Neural cell (in vitro differentiated cells): ENCODE measurements at regions not wholly inside any gene's neighbourhood (a gene's known extent, or its start where the extent isn't known, plus 50 kb on each side); places are given as distances from the start of the nearest gene placed in this dataset.

Experiments used
- H2AFZ ChIP-seq: fragments of 200-600, 300-800 bp; sonication (generic), shearing (Covaris generic); 2 replicates; pipeline ENCODE4 v1.6.0; 2014; ENCODE audit warnings: low read depth, mild to moderate bottlenecking, antibody characterized with exemption, low read length, moderate library complexity
- H3F3A ChIP-seq: fragments of 200-600 bp; shearing (Covaris generic); 2 replicates; pipeline ENCODE4 v1.6.1; 2016; ENCODE audit warnings: mild to moderate bottlenecking, moderate library complexity, mixed read lengths, antibody characterized with exemption, low read length; ENCODE audit not compliant: insufficient read depth, poor library complexity, severe bottlenecking
- H3K27ac ChIP-seq: fragments of 200-600, 300-800 bp; sonication (generic), shearing (Covaris generic); 2 replicates; pipeline ENCODE4 v1.5.1; 2014; ENCODE audit warnings: mild to moderate bottlenecking, low read length, moderate library complexity
- H3K27me3 ChIP-seq: fragments of 300-800, 200-600 bp; sonication (generic), shearing (Covaris generic); 2 replicates; pipeline ENCODE4 v1.6.0; 2014; ENCODE audit warnings: mild to moderate bottlenecking, low read depth, low read length, moderate library complexity; ENCODE audit not compliant: insufficient read depth
- H3K36me3 ChIP-seq: fragments of 300-800, 200-600 bp; sonication (generic), shearing (Covaris generic); 2 replicates; pipeline ENCODE4 v1.5.1; 2014; ENCODE audit warnings: mild to moderate bottlenecking, antibody characterized with exemption, low read length, moderate library complexity; ENCODE audit not compliant: insufficient read depth
- H3K4me2 ChIP-seq: fragments of 300-800, 200-600 bp; sonication (generic), shearing (Covaris generic); 2 replicates; pipeline ENCODE4 v1.6.0; 2014; ENCODE audit warnings: mild to moderate bottlenecking, low read length
- H3K4me3 ChIP-seq: fragments of 300-800, 200-600 bp; sonication (generic), shearing (Covaris generic); 2 replicates; pipeline ENCODE4 v1.5.1; 2014; ENCODE audit warnings: mild to moderate bottlenecking, low read length, moderate library complexity
- H3K79me2 ChIP-seq: fragments of 200-600 bp; shearing (Covaris generic); replicated peaks from 2 replicates; pipeline ENCODE4 v1.6.0; 2014; ENCODE audit warnings: mild to moderate bottlenecking, low read length, moderate library complexity; ENCODE audit not compliant: insufficient read depth
- H3K9ac ChIP-seq: fragments of 300-800, 200-600 bp; sonication (generic), shearing (Covaris generic); 2 replicates; pipeline ENCODE4 v1.6.1; 2016; ENCODE audit warnings: mild to moderate bottlenecking, low read length, mixed read lengths
- H3K9me2 ChIP-seq: fragments of 200-600 bp; shearing (Covaris generic); 2 replicates; pipeline ENCODE4 v1.6.1; 2016; ENCODE audit warnings: mild to moderate bottlenecking, low read length, mixed read lengths; ENCODE audit not compliant: insufficient read depth
- H3K9me3 ChIP-seq: fragments of 200-600, 300-800 bp; sonication (generic), shearing (Covaris generic); 2 replicates; pipeline ENCODE4 v1.6.1; 2016; ENCODE audit warnings: mild to moderate bottlenecking, mixed run types, low read length, moderate library complexity, mixed read lengths
- H4K20me1 ChIP-seq: fragments of 200-600 bp; shearing (Covaris generic); 2 replicates; pipeline ENCODE4 v1.6.1; 2016; ENCODE audit warnings: mild to moderate bottlenecking, mixed run types; ENCODE audit not compliant: insufficient read depth
- EP300 ChIP-seq: fragments of 450-650 bp; conservative IDR thresholded peaks from 2 replicates; pipeline ENCODE4 v1.6.1; 2014; ENCODE audit warnings: antibody characterized with exemption, mild to moderate bottlenecking, moderate library complexity; ENCODE audit not compliant: poor library complexity, severe bottlenecking
- EZH2 ChIP-seq: fragments of 200-600, 300-800 bp; shearing (Covaris generic), sonication (generic); IDR thresholded peaks from 2 replicates; pipeline ENCODE4 v1.6.1; 2014; ENCODE audit warnings: antibody characterized with exemption, low read length, borderline replicate concordance, mild to moderate bottlenecking; ENCODE audit not compliant: insufficient read depth, poor library complexity, severe bottlenecking
- MXI1 ChIP-seq: fragments of 450-650 bp; conservative IDR thresholded peaks from 2 replicates; pipeline ENCODE4 v1.6.1; 2014; ENCODE audit warnings: antibody characterized with exemption, mild to moderate bottlenecking; ENCODE audit not compliant: poor library complexity, severe bottlenecking
- POLR2AphosphoS5 ChIP-seq: IDR thresholded peaks from 2 replicates; pipeline ENCODE4 v1.6.1; 2012
- RAD21 ChIP-seq: fragments of 450-650 bp; conservative IDR thresholded peaks from 2 replicates; pipeline ENCODE4 v1.6.1; 2014; ENCODE audit warnings: antibody characterized with exemption, mild to moderate bottlenecking, moderate library complexity
- SMC3 ChIP-seq: fragments of 450-650 bp; conservative IDR thresholded peaks from 2 replicates; pipeline ENCODE4 v1.6.1; 2014; ENCODE audit warnings: antibody characterized with exemption, mild to moderate bottlenecking, moderate library complexity; ENCODE audit not compliant: poor library complexity
- TAF1 ChIP-seq: IDR thresholded peaks from 2 replicates; pipeline ENCODE4 v1.6.1; 2012; ENCODE audit warnings: low read depth
- TF ChIP-seq, protein P1 (sequence below): fragments of 450-650 bp; IDR thresholded peaks from 2 replicates; pipeline ENCODE4 v1.5.1; 2014; ENCODE audit warnings: antibody characterized with exemption, mild to moderate bottlenecking, moderate library complexity; ENCODE audit not compliant: poor library complexity, severe bottlenecking
- TF ChIP-seq, protein P2 (sequence below): IDR thresholded peaks from 2 replicates; pipeline ENCODE4 v1.6.1; 2012; ENCODE audit warnings: borderline replicate concordance

DNA sequence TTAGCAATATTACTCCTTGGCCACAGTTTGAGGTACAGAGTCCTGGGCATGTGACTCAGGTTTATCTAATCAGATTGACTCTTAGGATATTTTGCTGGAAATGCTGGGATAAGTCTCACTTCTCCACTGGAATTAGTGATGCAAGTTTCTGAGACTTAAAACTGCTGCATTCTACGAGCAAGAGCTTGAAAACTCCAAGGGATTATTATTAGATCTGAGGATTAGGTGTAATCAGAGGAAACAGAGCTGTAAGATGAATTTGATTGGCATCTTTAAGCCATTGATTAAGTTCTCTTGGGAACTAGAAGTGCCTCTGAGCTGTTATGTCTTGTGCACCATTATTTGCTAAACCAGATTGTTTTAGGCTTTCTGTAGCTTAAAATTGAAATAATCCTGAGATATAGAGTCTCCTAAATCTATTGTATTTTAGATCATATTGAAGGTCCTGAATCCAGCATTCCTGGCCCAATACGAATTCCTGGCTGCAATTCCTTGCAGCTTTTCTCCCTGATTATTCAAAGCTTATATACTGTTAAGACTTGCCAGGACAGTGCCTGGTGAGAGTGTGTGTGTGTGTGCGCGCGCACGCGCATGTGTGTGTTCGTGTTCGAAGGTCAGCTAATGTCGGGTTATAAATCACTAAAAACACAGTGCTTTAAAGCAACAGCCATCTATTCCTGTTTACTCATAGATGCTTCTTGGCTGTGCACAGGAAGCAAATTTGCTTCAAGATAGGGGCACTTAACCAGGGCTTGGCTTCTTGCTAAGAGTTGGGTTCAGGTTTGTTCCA lies 735.1 kb downstream of the STIM2 start:
- Histone ChIP-seq H3K27me3 (no peaks in the 10 kb centered on the region), H3K9me3 (no peaks in the 10 kb centered on the region), H2AFZ (no peak overlapping the region), H3F3A (no peaks in the 10 kb centered on the region), H3K9me2 (no peaks in the 10 kb centered on the region), H3K36me3 (no peaks in the 10 kb centered on the region), H4K20me1 (no peaks in the 10 kb centered on the region), H3K79me2 (no peaks in the 10 kb centered on the region), H3K27ac (no peak overlapping the region), H3K4me3 (no peak overlapping the region), H3K9ac (no peak overlapping the region), H3K4me2 (no peak overlapping the region)
- TF ChIP-seq, protein P1, sequence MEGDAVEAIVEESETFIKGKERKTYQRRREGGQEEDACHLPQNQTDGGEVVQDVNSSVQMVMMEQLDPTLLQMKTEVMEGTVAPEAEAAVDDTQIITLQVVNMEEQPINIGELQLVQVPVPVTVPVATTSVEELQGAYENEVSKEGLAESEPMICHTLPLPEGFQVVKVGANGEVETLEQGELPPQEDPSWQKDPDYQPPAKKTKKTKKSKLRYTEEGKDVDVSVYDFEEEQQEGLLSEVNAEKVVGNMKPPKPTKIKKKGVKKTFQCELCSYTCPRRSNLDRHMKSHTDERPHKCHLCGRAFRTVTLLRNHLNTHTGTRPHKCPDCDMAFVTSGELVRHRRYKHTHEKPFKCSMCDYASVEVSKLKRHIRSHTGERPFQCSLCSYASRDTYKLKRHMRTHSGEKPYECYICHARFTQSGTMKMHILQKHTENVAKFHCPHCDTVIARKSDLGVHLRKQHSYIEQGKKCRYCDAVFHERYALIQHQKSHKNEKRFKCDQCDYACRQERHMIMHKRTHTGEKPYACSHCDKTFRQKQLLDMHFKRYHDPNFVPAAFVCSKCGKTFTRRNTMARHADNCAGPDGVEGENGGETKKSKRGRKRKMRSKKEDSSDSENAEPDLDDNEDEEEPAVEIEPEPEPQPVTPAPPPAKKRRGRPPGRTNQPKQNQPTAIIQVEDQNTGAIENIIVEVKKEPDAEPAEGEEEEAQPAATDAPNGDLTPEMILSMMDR = no peak
- TF ChIP-seq RAD21 (no peak), SMC3 (no peak), TAF1 (no peak)

DNA sequence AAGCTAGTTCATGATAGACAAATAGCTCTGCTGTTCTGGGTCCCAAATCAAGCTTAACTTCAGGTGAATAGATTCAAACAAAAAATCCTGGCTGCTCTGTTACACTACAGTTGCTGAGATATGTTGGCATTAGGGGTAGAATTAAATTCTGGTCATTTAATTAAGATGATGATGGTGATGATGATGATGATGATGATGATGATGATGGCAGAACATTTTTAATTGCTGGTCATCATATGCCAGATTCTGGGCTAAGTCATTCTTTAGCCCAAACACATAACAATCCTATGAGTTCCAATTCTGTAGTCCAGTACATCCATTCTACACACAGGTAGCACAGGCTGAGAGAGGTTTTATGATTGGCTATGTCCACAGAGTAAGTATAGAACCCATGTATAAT lies 741.5 kb downstream of the STIM2 start:
- Histone ChIP-seq H3K9me2 (no peaks in the 10 kb centered on the region), H3K27me3 (no peaks in the 10 kb centered on the region)
- TF ChIP-seq EP300 (no peak), EZH2 (no peak), MXI1 (no peak), TAF1 (no peak), RAD21 (no peak), SMC3 (no peak), POLR2AphosphoS5 (no peak)
- TF ChIP-seq, protein P1 = no peak
- TF ChIP-seq, protein P2, sequence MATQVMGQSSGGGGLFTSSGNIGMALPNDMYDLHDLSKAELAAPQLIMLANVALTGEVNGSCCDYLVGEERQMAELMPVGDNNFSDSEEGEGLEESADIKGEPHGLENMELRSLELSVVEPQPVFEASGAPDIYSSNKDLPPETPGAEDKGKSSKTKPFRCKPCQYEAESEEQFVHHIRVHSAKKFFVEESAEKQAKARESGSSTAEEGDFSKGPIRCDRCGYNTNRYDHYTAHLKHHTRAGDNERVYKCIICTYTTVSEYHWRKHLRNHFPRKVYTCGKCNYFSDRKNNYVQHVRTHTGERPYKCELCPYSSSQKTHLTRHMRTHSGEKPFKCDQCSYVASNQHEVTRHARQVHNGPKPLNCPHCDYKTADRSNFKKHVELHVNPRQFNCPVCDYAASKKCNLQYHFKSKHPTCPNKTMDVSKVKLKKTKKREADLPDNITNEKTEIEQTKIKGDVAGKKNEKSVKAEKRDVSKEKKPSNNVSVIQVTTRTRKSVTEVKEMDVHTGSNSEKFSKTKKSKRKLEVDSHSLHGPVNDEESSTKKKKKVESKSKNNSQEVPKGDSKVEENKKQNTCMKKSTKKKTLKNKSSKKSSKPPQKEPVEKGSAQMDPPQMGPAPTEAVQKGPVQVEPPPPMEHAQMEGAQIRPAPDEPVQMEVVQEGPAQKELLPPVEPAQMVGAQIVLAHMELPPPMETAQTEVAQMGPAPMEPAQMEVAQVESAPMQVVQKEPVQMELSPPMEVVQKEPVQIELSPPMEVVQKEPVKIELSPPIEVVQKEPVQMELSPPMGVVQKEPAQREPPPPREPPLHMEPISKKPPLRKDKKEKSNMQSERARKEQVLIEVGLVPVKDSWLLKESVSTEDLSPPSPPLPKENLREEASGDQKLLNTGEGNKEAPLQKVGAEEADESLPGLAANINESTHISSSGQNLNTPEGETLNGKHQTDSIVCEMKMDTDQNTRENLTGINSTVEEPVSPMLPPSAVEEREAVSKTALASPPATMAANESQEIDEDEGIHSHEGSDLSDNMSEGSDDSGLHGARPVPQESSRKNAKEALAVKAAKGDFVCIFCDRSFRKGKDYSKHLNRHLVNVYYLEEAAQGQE = no peak

More for the DNA sequence above, 741.5 kb downstream of the STIM2 start:
- H3K27ac ChIP-seq = no peak overlapping the region
- H2AFZ ChIP-seq = no peak overlapping the region
- H3K9ac ChIP-seq = no peak overlapping the region
- no peaks in the 10 kb centered on the region for H4K20me1 ChIP-seq
- H3F3A ChIP-seq = no peaks in the 10 kb centered on the region
- no peaks in the 10 kb centered on the region for H3K79me2 ChIP-seq
- H3K4me2 ChIP-seq = no peak overlapping the region
- no peaks in the 10 kb centered on the region for H3K36me3 ChIP-seq
- H3K9me3 ChIP-seq = no peaks in the 10 kb centered on the region
- H3K4me3 ChIP-seq = no peak overlapping the region
